ENCODE measurements at regions not wholly inside any gene's neighbourhood (a gene's known extent, or its start where the extent isn't known, plus 50 kb on each side); places are given as distances from the start of the nearest gene placed in this dataset.

DNA sequence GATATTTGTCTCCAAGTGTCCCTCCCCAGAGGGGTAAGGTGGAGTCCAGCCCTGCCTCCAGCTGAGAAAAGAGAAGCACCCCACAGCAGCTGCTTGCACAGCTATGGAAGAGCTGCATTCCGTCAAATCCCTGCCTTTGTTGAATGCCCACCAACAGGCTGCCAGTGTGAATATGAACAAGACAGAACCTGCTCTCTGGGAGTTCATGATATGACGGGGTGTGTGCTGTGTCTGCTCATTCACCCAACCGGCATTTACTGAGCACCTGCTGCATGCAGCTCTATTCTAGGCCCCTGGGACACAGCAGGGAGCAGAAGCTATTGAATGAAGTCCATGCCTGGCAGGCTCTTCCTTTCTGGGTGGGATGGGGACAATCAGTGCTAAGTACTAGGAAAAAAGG lies 238.8 kb downstream of the GADD45G start:
- Histone ChIP-seq H3K9me3 (ENCODE audit: low read depth, low read length) (no peaks in the 10 kb centered on the region), H3K27ac (ENCODE audit: low read depth, low read length) (no peak overlapping the region), H3K36me3 (ENCODE audit: insufficient read depth, low read length) (no peaks in the 10 kb centered on the region), H3K4me2 (ENCODE audit: insufficient read depth, low read length) (no peak overlapping the region), H3K27me3 (ENCODE audit: insufficient read depth, low read length) (no peaks in the 10 kb centered on the region), H2AFZ (ENCODE audit: low read length) (no peak overlapping the region), H3K4me1 (ENCODE audit: insufficient read depth, low read length) (no peaks in the 10 kb centered on the region), H3K4me3 (ENCODE audit: insufficient read depth, low read length) (no peak overlapping the region), H3K79me2 (ENCODE audit: insufficient read depth, low read length) (no peaks in the 10 kb centered on the region), H4K20me1 (ENCODE audit: insufficient read depth, low read length) (no peaks in the 10 kb centered on the region)
- DNase-seq (ENCODE audit: insufficient read length, low spot score, missing footprints): no peak
- TF ChIP-seq, protein P1, sequence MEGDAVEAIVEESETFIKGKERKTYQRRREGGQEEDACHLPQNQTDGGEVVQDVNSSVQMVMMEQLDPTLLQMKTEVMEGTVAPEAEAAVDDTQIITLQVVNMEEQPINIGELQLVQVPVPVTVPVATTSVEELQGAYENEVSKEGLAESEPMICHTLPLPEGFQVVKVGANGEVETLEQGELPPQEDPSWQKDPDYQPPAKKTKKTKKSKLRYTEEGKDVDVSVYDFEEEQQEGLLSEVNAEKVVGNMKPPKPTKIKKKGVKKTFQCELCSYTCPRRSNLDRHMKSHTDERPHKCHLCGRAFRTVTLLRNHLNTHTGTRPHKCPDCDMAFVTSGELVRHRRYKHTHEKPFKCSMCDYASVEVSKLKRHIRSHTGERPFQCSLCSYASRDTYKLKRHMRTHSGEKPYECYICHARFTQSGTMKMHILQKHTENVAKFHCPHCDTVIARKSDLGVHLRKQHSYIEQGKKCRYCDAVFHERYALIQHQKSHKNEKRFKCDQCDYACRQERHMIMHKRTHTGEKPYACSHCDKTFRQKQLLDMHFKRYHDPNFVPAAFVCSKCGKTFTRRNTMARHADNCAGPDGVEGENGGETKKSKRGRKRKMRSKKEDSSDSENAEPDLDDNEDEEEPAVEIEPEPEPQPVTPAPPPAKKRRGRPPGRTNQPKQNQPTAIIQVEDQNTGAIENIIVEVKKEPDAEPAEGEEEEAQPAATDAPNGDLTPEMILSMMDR (IDR thresholded peaks at IDR 0.05; ENCODE audit: extremely low read depth, low read depth, low read length): no peak

DNA sequence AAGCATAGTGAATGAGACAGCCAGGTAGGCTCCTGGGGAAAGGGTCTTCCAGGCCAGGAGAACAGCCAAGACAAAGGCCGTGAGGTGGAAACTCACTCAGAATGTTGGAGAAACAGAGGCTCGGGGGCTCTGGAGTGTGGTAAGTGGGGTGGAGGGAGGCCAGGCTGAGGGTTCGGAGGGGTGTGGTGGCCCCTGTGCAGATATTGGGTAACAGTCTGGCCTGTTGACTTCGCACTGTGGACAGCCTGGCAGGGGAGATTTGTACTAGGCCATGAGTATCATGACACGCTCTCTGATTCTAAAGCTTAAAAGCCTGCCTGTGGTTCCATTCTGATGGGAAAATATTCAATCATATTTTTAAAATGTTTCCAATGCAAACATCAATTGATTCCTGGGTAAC lies 239.3 kb downstream of the GADD45G start:
- H3K27me3 ChIP-seq (ENCODE audit: insufficient read depth, low read length): no peaks in the 10 kb centered on the region
- no peaks in the 10 kb centered on the region for H3K79me2 ChIP-seq (ENCODE audit: insufficient read depth, low read length)
- H3K36me3 ChIP-seq (ENCODE audit: insufficient read depth, low read length): no peaks in the 10 kb centered on the region
- no peaks in the 10 kb centered on the region for H4K20me1 ChIP-seq (ENCODE audit: insufficient read depth, low read length)
- no peak overlapping the region for H3K27ac ChIP-seq (ENCODE audit: low read depth, low read length)
- no peak for DNase-seq (ENCODE audit: insufficient read length, low spot score, missing footprints)
- no peak overlapping the region for H3K4me2 ChIP-seq (ENCODE audit: insufficient read depth, low read length)
- H3K4me1 ChIP-seq (ENCODE audit: insufficient read depth, low read length): no peaks in the 10 kb centered on the region
- no peak overlapping the region for H2AFZ ChIP-seq (ENCODE audit: low read length)
- no peak overlapping the region for H3K4me3 ChIP-seq (ENCODE audit: insufficient read depth, low read length)
- H3K9me3 ChIP-seq (ENCODE audit: low read depth, low read length): no peaks in the 10 kb centered on the region
- TF ChIP-seq, protein P1 (IDR thresholded peaks at IDR 0.05; ENCODE audit: extremely low read depth, low read depth, low read length): no peak

DNA sequence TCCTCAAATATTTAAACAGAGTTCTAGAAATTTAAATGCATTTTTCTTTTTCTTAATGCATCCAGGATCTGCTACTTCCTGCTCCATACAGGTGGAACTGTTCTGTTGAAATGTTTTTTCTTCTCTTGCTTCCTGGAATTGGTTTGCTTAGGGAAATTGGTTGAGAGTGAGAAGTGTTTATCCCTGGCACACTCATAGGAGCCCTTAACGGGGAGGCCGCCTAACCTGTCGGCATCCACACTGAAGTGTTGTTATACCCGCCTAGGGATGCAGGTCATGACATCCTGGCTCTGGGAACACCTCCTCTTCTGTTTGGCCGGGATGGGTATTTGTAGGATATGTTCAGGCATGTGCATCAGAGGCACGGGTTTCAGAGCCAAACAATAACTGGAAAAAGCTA lies 239.7 kb downstream of the GADD45G start:
- TF ChIP-seq, protein P1 (IDR thresholded peaks at IDR 0.05; ENCODE audit: extremely low read depth, low read depth, low read length): no peak
- H2AFZ ChIP-seq (ENCODE audit: low read length): no peak overlapping the region

DNA sequence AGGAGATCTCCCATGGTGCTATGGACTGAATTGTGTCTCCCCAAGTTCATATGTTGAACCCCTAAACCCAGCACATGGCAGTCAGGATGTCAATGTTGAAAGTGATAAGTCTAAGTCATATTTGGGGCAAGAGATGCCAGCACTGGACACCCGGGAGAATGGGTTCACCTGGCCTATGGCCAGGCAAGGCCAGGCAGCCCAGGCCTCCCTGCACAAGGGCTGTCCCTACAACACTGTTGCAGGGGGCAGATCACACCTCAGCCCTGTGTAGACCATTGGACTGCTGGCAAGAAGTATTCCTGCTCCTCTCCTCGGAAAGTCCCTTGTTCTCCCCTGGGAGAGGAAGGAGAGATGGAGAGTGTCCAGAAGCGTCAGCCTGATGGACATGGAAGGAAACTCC lies 240.5 kb downstream of the GADD45G start:
- no peak overlapping the region for H3K27ac ChIP-seq (ENCODE audit: low read depth, low read length)
- DNase-seq (ENCODE audit: insufficient read length, low spot score, missing footprints): no peak
- H3K4me1 ChIP-seq (ENCODE audit: insufficient read depth, low read length): no peaks in the 10 kb centered on the region
- no peak overlapping the region for H2AFZ ChIP-seq (ENCODE audit: low read length)
- no peak overlapping the region for H3K4me3 ChIP-seq (ENCODE audit: insufficient read depth, low read length)
- H3K9me3 ChIP-seq (ENCODE audit: low read depth, low read length): no peaks in the 10 kb centered on the region
- no peaks in the 10 kb centered on the region for H4K20me1 ChIP-seq (ENCODE audit: insufficient read depth, low read length)
- TF ChIP-seq, protein P1 (IDR thresholded peaks at IDR 0.05; ENCODE audit: extremely low read depth, low read depth, low read length): no peak
- no peak overlapping the region for H3K4me2 ChIP-seq (ENCODE audit: insufficient read depth, low read length)
- no peaks in the 10 kb centered on the region for H3K79me2 ChIP-seq (ENCODE audit: insufficient read depth, low read length)
- H3K27me3 ChIP-seq (ENCODE audit: insufficient read depth, low read length): no peaks in the 10 kb centered on the region
- H3K36me3 ChIP-seq (ENCODE audit: insufficient read depth, low read length): no peaks in the 10 kb centered on the region

More for the DNA sequence above, 239.7 kb downstream of the GADD45G start:
- H3K4me1 ChIP-seq (ENCODE audit: insufficient read depth, low read length): no peaks in the 10 kb centered on the region
- no peaks in the 10 kb centered on the region for H4K20me1 ChIP-seq (ENCODE audit: insufficient read depth, low read length)
- no peaks in the 10 kb centered on the region for H3K9me3 ChIP-seq (ENCODE audit: low read depth, low read length)
- no peaks in the 10 kb centered on the region for H3K79me2 ChIP-seq (ENCODE audit: insufficient read depth, low read length)
- no peak overlapping the region for H3K4me2 ChIP-seq (ENCODE audit: insufficient read depth, low read length)
- no peak for DNase-seq (ENCODE audit: insufficient read length, low spot score, missing footprints)
- H3K36me3 ChIP-seq (ENCODE audit: insufficient read depth, low read length): no peaks in the 10 kb centered on the region
- no peak overlapping the region for H3K27ac ChIP-seq (ENCODE audit: low read depth, low read length)
- no peak overlapping the region for H3K4me3 ChIP-seq (ENCODE audit: insufficient read depth, low read length)
- H3K27me3 ChIP-seq (ENCODE audit: insufficient read depth, low read length): no peaks in the 10 kb centered on the region
